GM19324 (cell line): ENCODE measurements at regions not wholly inside any gene's neighbourhood (a gene's known extent, or its start where the extent isn't known, plus 50 kb on each side); places are given as distances from the start of the nearest gene placed in this dataset.
"Not testable (repeated sequence)": the region's sequence is repeated elsewhere in the genome, so short reads cannot be mapped to it uniquely, and the experiment has no call there.

Source experiments
- ATAC-seq: cut with Tn5 transposase; IDR thresholded peaks from one replicate; pipeline ENCODE4 v1.9.1; 2021; ENCODE audit warnings: mild to moderate bottlenecking, moderate library complexity; ENCODE audit not compliant: unreplicated experiment, low FRiP score

GRCh38 chr1:242914729-242915128, 340.4 kb downstream of the CEP170 start:
- not testable (repeated sequence) for ATAC-seq

GRCh38 chr1:242912855-242913254, 342.2 kb downstream of the CEP170 start:
- not testable (repeated sequence) for ATAC-seq

- not testable (repeated sequence) for ATAC-seq
Measured at GRCh38 chr1:242900558-242900957, 354.5 kb downstream of the CEP170 start.

GRCh38 chr1:242890192-242890741, 364.8 kb downstream of the CEP170 start:
- no peak for ATAC-seq

GRCh38 chr1:242886137-242886536, 361.6 kb upstream of the PLD5 start:
- peak; percentile 91 for ATAC-seq

GRCh38 chr1:242880022-242880421, 355.5 kb upstream of the PLD5 start:
- ATAC-seq = not testable (repeated sequence)

GRCh38 chr1:242877743-242878142, 353.2 kb upstream of the PLD5 start:
- no peak for ATAC-seq

GRCh38 chr1:242877229-242877628, 352.7 kb upstream of the PLD5 start:
- no peak for ATAC-seq

GRCh38 chr1:242876030-242876429, 351.5 kb upstream of the PLD5 start:
- ATAC-seq = no peak

GRCh38 chr1:242873661-242874060, 349.2 kb upstream of the PLD5 start:
- ATAC-seq = no peak

- ATAC-seq = no peak
Measured at GRCh38 chr1:242872521-242872920, 348.0 kb upstream of the PLD5 start.

GRCh38 chr1:242871471-242872030, 347.1 kb upstream of the PLD5 start:
- ATAC-seq = no peak

- ATAC-seq = no peak
Measured at GRCh38 chr1:242870966-242871365, 346.5 kb upstream of the PLD5 start.

GRCh38 chr1:242856289-242856688, 331.8 kb upstream of the PLD5 start:
- ATAC-seq = no peak

GRCh38 chr1:242854466-242854865, 330.0 kb upstream of the PLD5 start:
- ATAC-seq = no peak

- no peak for ATAC-seq
Measured at GRCh38 chr1:242847390-242847993, 323.0 kb upstream of the PLD5 start.

- ATAC-seq = no peak
Measured at GRCh38 chr1:242842094-242842493, 317.6 kb upstream of the PLD5 start.

- no peak for ATAC-seq
Measured at GRCh38 chr1:242839101-242839500, 314.6 kb upstream of the PLD5 start.

- ATAC-seq = no peak
Measured at GRCh38 chr1:242836423-242836822, 311.9 kb upstream of the PLD5 start.

GRCh38 chr1:242828828-242829227, 304.3 kb upstream of the PLD5 start:
- ATAC-seq = no peak

GRCh38 chr1:242828199-242828598, 303.7 kb upstream of the PLD5 start:
- ATAC-seq = no peak

- no peak for ATAC-seq
Measured at GRCh38 chr1:242827538-242827937, 303.0 kb upstream of the PLD5 start.
